Loucy (cell line): ENCODE measurements at regions not wholly inside any gene's neighbourhood (a gene's known extent, or its start where the extent isn't known, plus 50 kb on each side); places are given as distances from the start of the nearest gene placed in this dataset.

ENCODE experiments used
- H2AFZ ChIP-seq: fragments of 200-600 bp; sonication (generic); 2 replicates; pipeline ENCODE4 v1.6.0; 2016; ENCODE audit warnings: antibody characterized with exemption, mild to moderate bottlenecking, low read length, moderate library complexity
- H3F3A ChIP-seq: fragments of 200-600 bp; 2 replicates; pipeline ENCODE4 v1.6.0; 2016; ENCODE audit warnings: antibody characterized with exemption, low read depth, mild to moderate bottlenecking
- H3K27me3 ChIP-seq: fragments of 200-600 bp; sonication (generic); 2 replicates; pipeline ENCODE4 v1.6.1; 2014; ENCODE audit warnings: low read length, mild to moderate bottlenecking; ENCODE audit not compliant: insufficient read depth, poor library complexity, severe bottlenecking
- H3K36me3 ChIP-seq: fragments of 200-600 bp; sonication (generic); 2 replicates; pipeline ENCODE4 v1.6.1; 2016; ENCODE audit warnings: low read length; ENCODE audit not compliant: insufficient read depth
- H3K4me1 ChIP-seq: fragments of 200-600 bp; sonication (generic); 2 replicates; pipeline ENCODE4 v1.5.1; 2014; ENCODE audit warnings: low read length, mild to moderate bottlenecking; ENCODE audit not compliant: insufficient read depth, poor library complexity, severe bottlenecking
- H3K4me2 ChIP-seq: fragments of 200-600 bp; sonication (generic); 2 replicates; pipeline ENCODE4 v1.6.0; 2014; ENCODE audit warnings: antibody characterized with exemption, low read length, low read depth, mild to moderate bottlenecking; ENCODE audit not compliant: poor library complexity, severe bottlenecking
- H3K4me3 ChIP-seq: fragments of 200-600 bp; sonication (generic); 2 replicates; pipeline ENCODE4 v1.5.1; 2014; ENCODE audit warnings: low read length, mild to moderate bottlenecking, mixed read lengths; ENCODE audit not compliant: poor library complexity, severe bottlenecking
- H3K79me2 ChIP-seq: fragments of 200-600 bp; sonication (generic); 2 replicates; pipeline ENCODE4 v1.6.1; 2014; ENCODE audit warnings: low read length; ENCODE audit not compliant: insufficient read depth
- H3K9ac ChIP-seq: fragments of 200-600 bp; sonication (generic); 2 replicates; pipeline ENCODE4 v1.6.0; 2014; ENCODE audit warnings: mild to moderate bottlenecking, low read depth, low read length, moderate library complexity; ENCODE audit not compliant: poor library complexity, severe bottlenecking
- H3K9me2 ChIP-seq: fragments of 200-600 bp; sonication (generic); replicated peaks from 2 replicates; pipeline ENCODE4 v1.6.1; 2016; ENCODE audit warnings: low read depth, low read length, mixed read lengths
- H3K9me3 ChIP-seq: fragments of 200-600 bp; sonication (generic); 2 replicates; pipeline ENCODE4 v1.6.1; 2014; ENCODE audit warnings: mild to moderate bottlenecking, antibody characterized with exemption, low read length, low read depth; ENCODE audit not compliant: insufficient read depth
- H4K20me1 ChIP-seq: fragments of 200-600 bp; sonication (generic); 2 replicates; pipeline ENCODE4 v1.6.0; 2014; ENCODE audit warnings: antibody characterized with exemption, low read length, mild to moderate bottlenecking; ENCODE audit not compliant: insufficient read depth, poor library complexity, severe bottlenecking
- CTCF ChIP-seq: fragments of 200-600 bp; sonication (generic); conservative IDR thresholded peaks from 2 replicates; pipeline ENCODE4 v1.5.1; 2014; ENCODE audit warnings: mild to moderate bottlenecking, antibody characterized with exemption, low read length
- EZH2phosphoT487 ChIP-seq: fragments of 200-600 bp; IDR thresholded peaks from 2 replicates; pipeline ENCODE4 v1.6.1; 2018; ENCODE audit warnings: antibody characterized with exemption, mild to moderate bottlenecking, moderate library complexity, borderline replicate concordance

- H3K4me3 ChIP-seq, result no peak overlapping the region
- no peaks in the 10 kb centered on the region for H3K79me2 ChIP-seq
- no peaks in the 10 kb centered on the region for H4K20me1 ChIP-seq
- no peaks in the 10 kb centered on the region for H3K27me3 ChIP-seq
- no peak overlapping the region for H2AFZ ChIP-seq
- H3K9ac ChIP-seq, result no peak overlapping the region
- H3F3A ChIP-seq, result no peaks in the 10 kb centered on the region
- no peak for TF ChIP-seq CTCF
- TF ChIP-seq EZH2phosphoT487, result no peak
- H3K9me3 ChIP-seq, result no peaks in the 10 kb centered on the region
- no peaks in the 10 kb centered on the region for H3K9me2 ChIP-seq
- no peak overlapping the region for H3K4me2 ChIP-seq
- H3K4me1 ChIP-seq, result no peaks in the 10 kb centered on the region
- H3K36me3 ChIP-seq, result no peaks in the 10 kb centered on the region
These were observed 1114.7 kb upstream of the PABPC4L start for GRCh38 chr4:135316266-135316779.

- TF ChIP-seq CTCF, result no peak
- TF ChIP-seq EZH2phosphoT487, result no peak
- no peak overlapping the region for H3K4me2 ChIP-seq
- no peaks in the 10 kb centered on the region for H4K20me1 ChIP-seq
- no peaks in the 10 kb centered on the region for H3K27me3 ChIP-seq
- H3F3A ChIP-seq, result no peaks in the 10 kb centered on the region
- H2AFZ ChIP-seq, result no peak overlapping the region
- H3K4me1 ChIP-seq, result no peaks in the 10 kb centered on the region
- no peaks in the 10 kb centered on the region for H3K79me2 ChIP-seq
- H3K9ac ChIP-seq, result no peak overlapping the region
- H3K9me2 ChIP-seq, result no peaks in the 10 kb centered on the region
- no peak overlapping the region for H3K4me3 ChIP-seq
- no peaks in the 10 kb centered on the region for H3K9me3 ChIP-seq
- H3K36me3 ChIP-seq, result no peaks in the 10 kb centered on the region
These were observed 1088.5 kb upstream of the PABPC4L start for GRCh38 chr4:135290136-135290535.

GRCh38 chr4:135283934-135284333 is 1082.3 kb upstream of the PABPC4L start:
- H3K4me1 ChIP-seq, result no peaks in the 10 kb centered on the region
- H2AFZ ChIP-seq, result no peak overlapping the region
- H3K9me2 ChIP-seq, result no peaks in the 10 kb centered on the region
- H3K9me3 ChIP-seq, result no peaks in the 10 kb centered on the region
- no peaks in the 10 kb centered on the region for H3K36me3 ChIP-seq
- no peak overlapping the region for H3K4me2 ChIP-seq
- no peak for TF ChIP-seq EZH2phosphoT487
- no peak for TF ChIP-seq CTCF
- H3F3A ChIP-seq, result no peaks in the 10 kb centered on the region
- no peaks in the 10 kb centered on the region for H3K79me2 ChIP-seq
- H4K20me1 ChIP-seq, result no peaks in the 10 kb centered on the region
- no peak overlapping the region for H3K9ac ChIP-seq
- H3K4me3 ChIP-seq, result no peak overlapping the region
- H3K27me3 ChIP-seq, result no peaks in the 10 kb centered on the region
